Ascending aorta (tissue), 2 donors: ENCODE measurements at regions not wholly inside any gene's neighbourhood (a gene's known extent, or its start where the extent isn't known, plus 50 kb on each side); places are given as distances from the start of the nearest gene placed in this dataset.

Experiments used
- DNase-seq, 2 donors: peaks; one replicate each; pipeline ENCODE4 v3.0.0-alpha.2; 2019; ENCODE audit warnings: low spot score in 2 of 2
- H3K27ac ChIP-seq, 2 donors: fragments of 200-600 bp; sonication (generic); one replicate each; pipeline ENCODE4 v1.5.1; 2016 to 2017; ENCODE audit warnings: mild to moderate bottlenecking in 1 of 2
- H3K27me3 ChIP-seq: fragments of 200-600 bp; sonication (generic); one replicate; pipeline ENCODE4 v1.5.1; 2017
- H3K36me3 ChIP-seq, 2 donors: fragments of 200-600 bp; sonication (generic); one replicate each; pipeline ENCODE4 v1.5.1; 2016
- H3K4me1 ChIP-seq, 2 donors: fragments of 200-600 bp; sonication (generic); one replicate each; pipeline ENCODE4 v1.5.1; 2016 to 2017; ENCODE audit warnings: mild to moderate bottlenecking in 1 of 2
- H3K4me3 ChIP-seq, 2 donors: fragments of 200-600 bp; sonication (generic); one replicate each; pipeline ENCODE4 v1.5.1; 2016 to 2017; ENCODE audit warnings: mild to moderate bottlenecking in 1 of 2
- H3K9me3 ChIP-seq, 2 donors: fragments of 200-600 bp; sonication (generic); one replicate each; pipeline ENCODE4 v1.5.1; 2016
- intact Hi-C: fragments of 100-400 bp; cut with DNase I; formaldehyde crosslinking; loops from one replicate; pipeline ENCODE4 v1.15.1; 2023
- TF ChIP-seq, protein P1 (sequence below), 3 experiments: fragments of 200-600 bp in 2 of 3; fragments of 450-650 bp in 1 of 3; sonication (generic) in 2 of 3; IDR thresholded peaks; one replicate each; pipeline ENCODE4 v1.5.1; 2016 to 2019; ENCODE audit warnings: antibody characterized with exemption in 3 of 3, mild to moderate bottlenecking in 1 of 3, moderate library complexity in 1 of 3

DNA sequence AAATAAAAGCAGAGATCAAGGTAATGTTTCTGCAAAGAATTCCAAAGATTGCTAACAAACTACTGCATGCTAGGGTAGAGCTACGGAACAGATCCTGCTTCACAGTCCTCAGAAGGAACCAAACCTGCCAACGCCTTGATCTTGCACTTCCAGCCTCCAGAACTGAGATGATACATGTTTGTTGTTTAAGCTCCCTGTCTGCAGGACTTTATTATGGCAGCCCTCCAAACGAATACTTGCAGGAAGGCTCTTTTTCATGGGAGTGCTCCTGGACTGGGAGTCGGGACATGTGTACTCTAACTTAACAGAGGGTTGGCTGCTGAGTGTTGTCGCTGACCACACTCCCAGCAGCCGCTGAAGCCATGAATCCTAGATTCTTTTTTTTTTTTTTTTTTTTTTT, 808.8 kb upstream of the EEF2KMT start:
- no peaks in the 10 kb centered on the region for H3K9me3 ChIP-seq
- intact Hi-C loops, result no loop called here
- no peak overlapping the region for H3K4me3 ChIP-seq

DNA sequence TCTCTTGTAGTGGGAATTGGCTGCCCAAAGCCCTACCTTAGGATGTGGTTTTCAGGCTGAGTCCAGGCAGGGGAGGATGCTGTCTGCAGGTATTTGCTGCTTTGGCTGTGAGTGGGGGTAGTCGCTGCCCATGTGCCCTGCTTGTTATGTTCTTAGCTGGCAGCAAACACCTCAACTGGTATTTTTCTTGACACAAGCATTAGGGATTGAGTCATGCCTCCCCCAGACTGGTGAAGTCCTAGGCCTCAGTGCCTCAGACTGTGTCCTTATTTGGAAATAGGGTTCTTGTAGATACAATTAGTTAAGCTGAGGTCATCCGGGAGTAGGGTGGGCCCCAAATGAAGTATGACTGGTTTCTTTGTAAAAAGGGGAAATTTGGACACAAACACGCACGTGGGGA, 808.3 kb upstream of the EEF2KMT start:
- TF ChIP-seq, protein P1, sequence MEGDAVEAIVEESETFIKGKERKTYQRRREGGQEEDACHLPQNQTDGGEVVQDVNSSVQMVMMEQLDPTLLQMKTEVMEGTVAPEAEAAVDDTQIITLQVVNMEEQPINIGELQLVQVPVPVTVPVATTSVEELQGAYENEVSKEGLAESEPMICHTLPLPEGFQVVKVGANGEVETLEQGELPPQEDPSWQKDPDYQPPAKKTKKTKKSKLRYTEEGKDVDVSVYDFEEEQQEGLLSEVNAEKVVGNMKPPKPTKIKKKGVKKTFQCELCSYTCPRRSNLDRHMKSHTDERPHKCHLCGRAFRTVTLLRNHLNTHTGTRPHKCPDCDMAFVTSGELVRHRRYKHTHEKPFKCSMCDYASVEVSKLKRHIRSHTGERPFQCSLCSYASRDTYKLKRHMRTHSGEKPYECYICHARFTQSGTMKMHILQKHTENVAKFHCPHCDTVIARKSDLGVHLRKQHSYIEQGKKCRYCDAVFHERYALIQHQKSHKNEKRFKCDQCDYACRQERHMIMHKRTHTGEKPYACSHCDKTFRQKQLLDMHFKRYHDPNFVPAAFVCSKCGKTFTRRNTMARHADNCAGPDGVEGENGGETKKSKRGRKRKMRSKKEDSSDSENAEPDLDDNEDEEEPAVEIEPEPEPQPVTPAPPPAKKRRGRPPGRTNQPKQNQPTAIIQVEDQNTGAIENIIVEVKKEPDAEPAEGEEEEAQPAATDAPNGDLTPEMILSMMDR (IDR thresholded peaks at IDR 0.05), result no peak
- Histone ChIP-seq H3K9me3 (no peaks in the 10 kb centered on the region), H3K4me1 (no peaks in the 10 kb centered on the region), H3K36me3 (no peaks in the 10 kb centered on the region), H3K27ac (no peak overlapping the region), H3K4me3 (no peak overlapping the region), H3K27me3 (no peaks in the 10 kb centered on the region)
- intact Hi-C loops, result no loop called here
- no peak for DNase-seq

More for the DNA sequence above, 808.8 kb upstream of the EEF2KMT start:
- Histone ChIP-seq H3K4me1 (no peaks in the 10 kb centered on the region), H3K36me3 (no peaks in the 10 kb centered on the region), H3K27me3 (no peaks in the 10 kb centered on the region), H3K27ac (no peak overlapping the region)
- TF ChIP-seq, protein P1 (IDR thresholded peaks at IDR 0.05), result no peak
- no peak for DNase-seq

DNA sequence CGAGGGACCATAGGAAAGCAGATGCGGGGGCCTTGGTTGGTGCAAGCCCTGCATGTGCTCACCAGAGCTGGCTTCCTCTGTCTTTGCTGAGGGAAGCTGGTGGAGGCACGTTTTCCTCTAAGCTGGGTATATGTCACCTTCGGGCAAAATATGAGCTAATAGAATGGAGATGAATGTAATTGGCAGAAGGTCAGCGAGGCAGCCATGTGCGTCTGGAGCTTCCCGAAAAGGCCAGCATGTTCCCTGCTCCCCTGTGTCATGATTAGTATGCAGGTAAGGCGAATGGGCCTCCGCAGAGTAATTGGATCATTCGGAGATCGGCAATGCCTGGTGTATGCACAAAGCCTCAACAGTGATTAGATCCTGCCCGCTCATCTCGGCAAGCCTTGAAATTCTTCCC, 806.2 kb upstream of the EEF2KMT start:
- DNase-seq, result no peak
- TF ChIP-seq, protein P1 (IDR thresholded peaks at IDR 0.05), result no peak
- Histone ChIP-seq H3K36me3 (no peaks in the 10 kb centered on the region), H3K27ac (no peak overlapping the region), H3K4me3 (no peak overlapping the region), H3K27me3 (no peaks in the 10 kb centered on the region), H3K4me1 (no peaks in the 10 kb centered on the region), H3K9me3 (peaks cover 0 to 6% of the 10 kb centered on the region in 2 donors)
- intact Hi-C loops, result no loop called here

DNA sequence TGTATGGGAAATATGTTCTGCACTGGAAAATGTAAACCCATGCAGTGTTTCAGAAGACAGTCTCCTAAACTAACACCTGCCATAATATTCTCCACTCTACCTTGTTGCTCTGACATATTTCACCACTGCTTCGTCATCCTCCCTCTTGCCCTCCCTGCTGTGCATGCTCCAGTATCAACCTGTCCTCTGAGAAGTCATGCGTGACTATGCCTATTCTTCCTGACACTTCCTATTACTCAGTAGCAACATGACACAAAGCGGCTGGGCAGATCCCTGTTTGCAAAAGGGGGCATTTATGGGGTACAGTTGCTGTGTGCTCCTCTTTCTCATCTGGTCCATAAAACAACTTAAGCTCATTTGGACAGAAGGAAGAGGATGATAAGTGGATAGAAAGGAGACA, 805.6 kb upstream of the EEF2KMT start:
- Histone ChIP-seq H3K27ac (no peak overlapping the region), H3K9me3 (peaks cover 0 to 6% of the 10 kb centered on the region in 2 donors), H3K4me1 (no peaks in the 10 kb centered on the region), H3K27me3 (no peaks in the 10 kb centered on the region), H3K36me3 (no peaks in the 10 kb centered on the region), H3K4me3 (no peak overlapping the region)
- TF ChIP-seq, protein P1 (IDR thresholded peaks at IDR 0.05), result no peak
- intact Hi-C loops, result no loop called here
- no peak for DNase-seq

DNA sequence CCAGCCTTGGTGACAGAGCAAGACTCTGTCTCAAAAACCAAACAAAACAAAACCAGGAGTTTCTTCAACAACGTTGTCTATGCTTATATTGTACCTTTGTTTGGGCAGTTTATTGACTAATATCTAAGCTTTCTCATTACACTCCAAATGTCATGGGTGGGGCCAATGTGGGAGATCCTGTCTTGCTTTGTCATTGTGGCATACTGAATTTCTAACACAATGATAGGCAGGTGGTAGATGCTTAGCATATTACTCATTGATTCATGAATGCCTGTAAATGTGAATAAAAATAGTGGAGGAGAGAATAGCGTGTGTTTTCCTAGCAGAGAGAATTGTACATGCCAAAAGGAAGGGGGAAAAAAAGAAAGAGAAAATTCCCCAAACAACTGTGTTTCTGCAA, 802.5 kb upstream of the EEF2KMT start:
- H3K27me3 ChIP-seq, result no peaks in the 10 kb centered on the region
- no peak for DNase-seq
- no peaks in the 10 kb centered on the region for H3K4me1 ChIP-seq
- H3K4me3 ChIP-seq, result no peak overlapping the region
- TF ChIP-seq, protein P1 (IDR thresholded peaks at IDR 0.05), result no peak
- intact Hi-C loops, result no loop called here
- H3K27ac ChIP-seq, result no peak overlapping the region
- H3K36me3 ChIP-seq, result no peaks in the 10 kb centered on the region
- H3K9me3 ChIP-seq, result peaks cover 0 to 6% of the 10 kb centered on the region in 2 donors

DNA sequence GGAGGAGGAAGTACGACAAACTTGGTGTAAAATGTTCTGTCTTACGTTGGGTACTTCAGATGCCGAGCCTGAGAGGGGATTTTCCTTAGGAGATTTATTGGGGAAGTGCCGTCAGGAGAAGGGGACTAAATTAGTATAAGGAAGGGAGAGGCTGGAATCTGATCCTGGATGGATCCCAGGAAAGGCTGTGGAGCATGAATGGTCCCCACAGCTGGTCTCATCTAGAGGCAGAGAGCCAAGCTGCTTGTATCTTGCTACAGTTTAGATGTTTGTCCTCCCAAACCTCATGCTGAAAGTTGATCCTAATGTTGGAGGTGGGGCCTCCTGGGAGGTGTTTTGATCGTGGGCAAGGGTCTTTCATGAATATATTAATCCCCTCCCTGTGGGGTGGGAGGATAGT, 798.4 kb upstream of the EEF2KMT start:
- TF ChIP-seq, protein P1 (IDR thresholded peaks at IDR 0.05), result no peak
- H3K27ac ChIP-seq, result no peak overlapping the region
- H3K4me3 ChIP-seq, result no peak overlapping the region
- H3K9me3 ChIP-seq, result peaks cover 0 to 6% of the 10 kb centered on the region in 2 donors
- intact Hi-C loops, result no loop called here
- no peak for DNase-seq
- H3K27me3 ChIP-seq, result no peaks in the 10 kb centered on the region
- H3K36me3 ChIP-seq, result no peaks in the 10 kb centered on the region
- no peaks in the 10 kb centered on the region for H3K4me1 ChIP-seq
